ENCODE measurements at regions not wholly inside any gene's neighbourhood (a gene's known extent, or its start where the extent isn't known, plus 50 kb on each side); places are given as distances from the start of the nearest gene placed in this dataset.

DNA sequence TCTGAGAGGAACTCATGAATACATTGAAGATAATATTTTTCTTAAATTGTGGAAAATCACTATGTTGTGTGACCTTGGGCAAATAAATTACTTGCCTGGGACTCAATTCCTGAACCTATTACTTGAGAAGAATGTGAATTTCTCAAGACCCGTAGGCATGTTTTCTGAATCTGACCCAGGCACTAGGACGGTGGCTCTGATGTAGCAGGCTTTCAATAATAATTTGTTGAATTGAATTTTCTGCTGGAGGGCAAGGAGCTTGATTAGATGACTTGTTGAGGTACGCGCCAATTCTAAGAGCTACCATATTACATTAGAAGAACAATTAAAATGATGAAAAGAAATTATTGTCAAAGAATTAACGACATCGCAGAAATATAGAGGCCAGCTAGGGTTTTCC, 150.2 kb upstream of the LRRC3B start (continued):
- no peak for TF ChIP-seq NR0B1 (IDR thresholded peaks at IDR 0.05; ENCODE audit: partially characterized antibody)
- TF ChIP-seq BRF1 (IDR thresholded peaks at IDR 0.05; ENCODE audit: borderline replicate concordance, extremely low read depth, insufficient read length), result no peak
- TF ChIP-seq MLLT1 (IDR thresholded peaks at IDR 0.05), result no peak
- TF ChIP-seq, protein P1, sequence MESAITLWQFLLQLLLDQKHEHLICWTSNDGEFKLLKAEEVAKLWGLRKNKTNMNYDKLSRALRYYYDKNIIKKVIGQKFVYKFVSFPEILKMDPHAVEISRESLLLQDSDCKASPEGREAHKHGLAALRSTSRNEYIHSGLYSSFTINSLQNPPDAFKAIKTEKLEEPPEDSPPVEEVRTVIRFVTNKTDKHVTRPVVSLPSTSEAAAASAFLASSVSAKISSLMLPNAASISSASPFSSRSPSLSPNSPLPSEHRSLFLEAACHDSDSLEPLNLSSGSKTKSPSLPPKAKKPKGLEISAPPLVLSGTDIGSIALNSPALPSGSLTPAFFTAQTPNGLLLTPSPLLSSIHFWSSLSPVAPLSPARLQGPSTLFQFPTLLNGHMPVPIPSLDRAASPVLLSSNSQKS (CRISPR knock-in tag; IDR thresholded peaks at IDR 0.05), result no peak
- TF ChIP-seq, protein P2, sequence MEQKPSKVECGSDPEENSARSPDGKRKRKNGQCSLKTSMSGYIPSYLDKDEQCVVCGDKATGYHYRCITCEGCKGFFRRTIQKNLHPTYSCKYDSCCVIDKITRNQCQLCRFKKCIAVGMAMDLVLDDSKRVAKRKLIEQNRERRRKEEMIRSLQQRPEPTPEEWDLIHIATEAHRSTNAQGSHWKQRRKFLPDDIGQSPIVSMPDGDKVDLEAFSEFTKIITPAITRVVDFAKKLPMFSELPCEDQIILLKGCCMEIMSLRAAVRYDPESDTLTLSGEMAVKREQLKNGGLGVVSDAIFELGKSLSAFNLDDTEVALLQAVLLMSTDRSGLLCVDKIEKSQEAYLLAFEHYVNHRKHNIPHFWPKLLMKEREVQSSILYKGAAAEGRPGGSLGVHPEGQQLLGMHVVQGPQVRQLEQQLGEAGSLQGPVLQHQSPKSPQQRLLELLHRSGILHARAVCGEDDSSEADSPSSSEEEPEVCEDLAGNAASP (IDR thresholded peaks at IDR 0.05), result no peak
- no peak for TF ChIP-seq ATF1 (CRISPR knock-in tag; IDR thresholded peaks at IDR 0.05)
- TF ChIP-seq ATF1 (tag; IDR thresholded peaks at IDR 0.05), result no peak
- no peak for TF ChIP-seq POLR2B (IDR thresholded peaks at IDR 0.05; ENCODE audit: low read depth, partially characterized antibody)

Measured in K562 (cell line).